HL-60 (cell line): ENCODE measurements at regions not wholly inside any gene's neighbourhood (a gene's known extent, or its start where the extent isn't known, plus 50 kb on each side); places are given as distances from the start of the nearest gene placed in this dataset.

Source experiments
- DNase-seq, 2 experiments: peaks; one replicate each; pipeline ENCODE4 v3.0.0-alpha.2; 2010 to 2020; ENCODE audit warnings: low read depth in 1 of 2, low spot score in 1 of 2
- H3K27ac ChIP-seq: fragments of 250-450 bp; sonication (Bioruptor Pico); replicated peaks from 2 replicates; pipeline ENCODE4 v1.5.1; 2020; ENCODE audit warnings: mild to moderate bottlenecking, moderate library complexity
- H3K27me3 ChIP-seq: fragments of 250-450 bp; sonication (Bioruptor Pico); 2 replicates; pipeline ENCODE4 v1.5.1; 2021; ENCODE audit warnings: mild to moderate bottlenecking, moderate library complexity; ENCODE audit not compliant: insufficient read depth, poor library complexity, severe bottlenecking
- H3K4me3 ChIP-seq: replicated peaks from 2 replicates; pipeline ENCODE4 v1.5.1; 2011; ENCODE audit warnings: mild to moderate bottlenecking, control low read depth, low read length; ENCODE audit not compliant: insufficient read depth
- GABPA ChIP-seq: IDR thresholded peaks from 2 replicates; pipeline ENCODE4 v1.6.1; 2012; ENCODE audit warnings: low read depth
- POLR2AphosphoS5 ChIP-seq: IDR thresholded peaks from 2 replicates; pipeline ENCODE4 v1.6.1; 2012; ENCODE audit warnings: low read depth
- SPI1 ChIP-seq: IDR thresholded peaks from 2 replicates; pipeline ENCODE4 v1.6.1; 2012; ENCODE audit warnings: low read depth, mild to moderate bottlenecking, borderline replicate concordance
- TF ChIP-seq, protein P1 (sequence below): IDR thresholded peaks from one replicate; pipeline ENCODE4 v1.5.1; 2011; ENCODE audit warnings: low read length, control low read depth, inconsistent platforms; ENCODE audit not compliant: insufficient read depth
- TF ChIP-seq, protein P2 (sequence below): IDR thresholded peaks from 2 replicates; pipeline ENCODE4 v1.6.1; 2012; ENCODE audit warnings: low read depth; ENCODE audit not compliant: insufficient replicate concordance

DNA sequence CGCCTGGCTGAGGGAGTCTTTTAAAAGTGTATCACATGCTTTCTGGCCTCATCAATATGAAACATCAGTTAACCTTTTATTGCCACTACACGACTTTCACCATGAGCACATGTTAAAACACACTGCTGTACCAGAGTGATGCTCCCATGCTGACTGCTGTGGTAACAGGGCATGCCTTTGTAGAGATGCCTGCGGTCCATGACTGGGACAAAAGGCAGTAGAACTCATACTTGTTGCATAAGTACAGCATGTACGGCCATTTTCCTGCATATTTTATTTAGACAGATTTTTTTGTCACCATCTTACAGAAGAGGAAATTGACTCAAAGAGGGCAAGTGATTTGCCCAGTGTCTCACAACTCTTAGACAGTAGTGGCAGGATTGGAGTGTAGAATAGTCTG lies 105.7 kb upstream of the ADAMTSL1 start:
- no peak overlapping the region for H3K27ac ChIP-seq
- TF ChIP-seq, protein P1, sequence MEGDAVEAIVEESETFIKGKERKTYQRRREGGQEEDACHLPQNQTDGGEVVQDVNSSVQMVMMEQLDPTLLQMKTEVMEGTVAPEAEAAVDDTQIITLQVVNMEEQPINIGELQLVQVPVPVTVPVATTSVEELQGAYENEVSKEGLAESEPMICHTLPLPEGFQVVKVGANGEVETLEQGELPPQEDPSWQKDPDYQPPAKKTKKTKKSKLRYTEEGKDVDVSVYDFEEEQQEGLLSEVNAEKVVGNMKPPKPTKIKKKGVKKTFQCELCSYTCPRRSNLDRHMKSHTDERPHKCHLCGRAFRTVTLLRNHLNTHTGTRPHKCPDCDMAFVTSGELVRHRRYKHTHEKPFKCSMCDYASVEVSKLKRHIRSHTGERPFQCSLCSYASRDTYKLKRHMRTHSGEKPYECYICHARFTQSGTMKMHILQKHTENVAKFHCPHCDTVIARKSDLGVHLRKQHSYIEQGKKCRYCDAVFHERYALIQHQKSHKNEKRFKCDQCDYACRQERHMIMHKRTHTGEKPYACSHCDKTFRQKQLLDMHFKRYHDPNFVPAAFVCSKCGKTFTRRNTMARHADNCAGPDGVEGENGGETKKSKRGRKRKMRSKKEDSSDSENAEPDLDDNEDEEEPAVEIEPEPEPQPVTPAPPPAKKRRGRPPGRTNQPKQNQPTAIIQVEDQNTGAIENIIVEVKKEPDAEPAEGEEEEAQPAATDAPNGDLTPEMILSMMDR: no peak
- TF ChIP-seq SPI1: no peak
- TF ChIP-seq, protein P2, sequence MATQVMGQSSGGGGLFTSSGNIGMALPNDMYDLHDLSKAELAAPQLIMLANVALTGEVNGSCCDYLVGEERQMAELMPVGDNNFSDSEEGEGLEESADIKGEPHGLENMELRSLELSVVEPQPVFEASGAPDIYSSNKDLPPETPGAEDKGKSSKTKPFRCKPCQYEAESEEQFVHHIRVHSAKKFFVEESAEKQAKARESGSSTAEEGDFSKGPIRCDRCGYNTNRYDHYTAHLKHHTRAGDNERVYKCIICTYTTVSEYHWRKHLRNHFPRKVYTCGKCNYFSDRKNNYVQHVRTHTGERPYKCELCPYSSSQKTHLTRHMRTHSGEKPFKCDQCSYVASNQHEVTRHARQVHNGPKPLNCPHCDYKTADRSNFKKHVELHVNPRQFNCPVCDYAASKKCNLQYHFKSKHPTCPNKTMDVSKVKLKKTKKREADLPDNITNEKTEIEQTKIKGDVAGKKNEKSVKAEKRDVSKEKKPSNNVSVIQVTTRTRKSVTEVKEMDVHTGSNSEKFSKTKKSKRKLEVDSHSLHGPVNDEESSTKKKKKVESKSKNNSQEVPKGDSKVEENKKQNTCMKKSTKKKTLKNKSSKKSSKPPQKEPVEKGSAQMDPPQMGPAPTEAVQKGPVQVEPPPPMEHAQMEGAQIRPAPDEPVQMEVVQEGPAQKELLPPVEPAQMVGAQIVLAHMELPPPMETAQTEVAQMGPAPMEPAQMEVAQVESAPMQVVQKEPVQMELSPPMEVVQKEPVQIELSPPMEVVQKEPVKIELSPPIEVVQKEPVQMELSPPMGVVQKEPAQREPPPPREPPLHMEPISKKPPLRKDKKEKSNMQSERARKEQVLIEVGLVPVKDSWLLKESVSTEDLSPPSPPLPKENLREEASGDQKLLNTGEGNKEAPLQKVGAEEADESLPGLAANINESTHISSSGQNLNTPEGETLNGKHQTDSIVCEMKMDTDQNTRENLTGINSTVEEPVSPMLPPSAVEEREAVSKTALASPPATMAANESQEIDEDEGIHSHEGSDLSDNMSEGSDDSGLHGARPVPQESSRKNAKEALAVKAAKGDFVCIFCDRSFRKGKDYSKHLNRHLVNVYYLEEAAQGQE: no peak
- TF ChIP-seq GABPA: no peak
- TF ChIP-seq POLR2AphosphoS5: no peak
- DNase-seq: no peak
- no peak overlapping the region for H3K4me3 ChIP-seq
- no peaks in the 10 kb centered on the region for H3K27me3 ChIP-seq

DNA sequence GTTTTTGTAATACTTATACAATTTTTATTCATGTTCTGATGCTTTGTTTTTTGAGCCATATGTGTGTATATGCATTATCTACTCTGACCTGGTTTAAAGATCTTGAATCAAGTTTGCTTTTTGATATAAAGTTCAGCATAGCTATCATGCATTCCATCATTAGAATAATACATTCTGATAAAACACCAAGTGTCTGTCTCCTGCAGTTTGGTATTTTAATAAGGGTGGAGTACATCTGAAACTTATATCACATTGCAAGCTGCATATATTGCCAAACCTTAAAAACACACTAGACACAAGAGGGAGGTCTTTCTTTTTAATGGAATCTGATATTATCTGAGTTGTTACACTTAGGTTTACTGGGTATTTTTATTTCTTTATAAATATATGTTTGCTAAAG lies 102.8 kb upstream of the ADAMTSL1 start:
- TF ChIP-seq, protein P2: no peak
- TF ChIP-seq, protein P1: no peak
- no peak for TF ChIP-seq POLR2AphosphoS5
- TF ChIP-seq GABPA: no peak
- no peak for TF ChIP-seq SPI1
- Histone ChIP-seq H3K27me3 (no peaks in the 10 kb centered on the region), H3K27ac (no peak overlapping the region), H3K4me3 (no peak overlapping the region)
- no peak for DNase-seq

DNA sequence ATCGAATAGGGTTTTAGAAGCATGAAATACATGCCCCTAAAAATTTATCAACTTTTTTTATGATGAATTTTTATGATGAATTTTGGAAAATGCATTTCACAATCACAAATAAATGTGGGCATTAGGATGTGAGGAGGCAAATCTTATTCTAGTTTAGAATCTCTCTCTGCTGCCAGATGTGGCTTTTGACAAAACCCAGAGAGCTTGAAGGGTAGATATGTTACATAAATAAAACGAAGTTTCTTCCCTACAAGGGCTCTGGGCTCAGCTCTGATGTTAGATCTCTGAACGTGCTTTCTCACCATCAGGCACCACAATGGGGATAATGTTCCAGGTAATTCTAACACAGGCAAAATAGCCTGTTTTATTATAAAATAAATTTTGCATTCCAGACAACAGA lies 102.3 kb upstream of the ADAMTSL1 start:
- no peak overlapping the region for H3K4me3 ChIP-seq
- no peak for DNase-seq
- no peak overlapping the region for H3K27ac ChIP-seq
- H3K27me3 ChIP-seq: no peaks in the 10 kb centered on the region
- no peak for TF ChIP-seq GABPA
- TF ChIP-seq, protein P1: no peak
- TF ChIP-seq, protein P2: no peak
- TF ChIP-seq POLR2AphosphoS5: no peak
